ENCODE measurements at regions not wholly inside any gene's neighbourhood (a gene's known extent, or its start where the extent isn't known, plus 50 kb on each side); places are given as distances from the start of the nearest gene placed in this dataset.

DNA sequence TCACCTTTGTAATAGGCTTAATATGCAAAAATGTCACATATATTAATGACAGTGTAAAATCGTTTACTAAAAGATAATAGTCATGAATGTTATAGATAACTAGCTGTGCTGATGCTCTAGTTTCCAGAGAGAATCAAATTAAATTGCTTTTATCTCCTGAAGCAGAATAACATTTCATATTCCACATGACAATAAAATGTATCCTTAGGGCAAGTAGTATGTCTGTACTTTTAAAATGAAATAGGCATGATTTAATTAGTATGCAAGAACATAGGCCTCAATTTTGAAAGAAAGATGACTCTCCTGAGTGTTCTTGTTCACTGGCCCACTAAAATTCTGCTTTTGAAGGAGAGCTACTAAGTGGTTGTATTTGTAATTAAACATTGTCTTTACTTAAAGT is 1027.0 kb downstream of the ARAP2 start:
- TF ChIP-seq, protein P1, sequence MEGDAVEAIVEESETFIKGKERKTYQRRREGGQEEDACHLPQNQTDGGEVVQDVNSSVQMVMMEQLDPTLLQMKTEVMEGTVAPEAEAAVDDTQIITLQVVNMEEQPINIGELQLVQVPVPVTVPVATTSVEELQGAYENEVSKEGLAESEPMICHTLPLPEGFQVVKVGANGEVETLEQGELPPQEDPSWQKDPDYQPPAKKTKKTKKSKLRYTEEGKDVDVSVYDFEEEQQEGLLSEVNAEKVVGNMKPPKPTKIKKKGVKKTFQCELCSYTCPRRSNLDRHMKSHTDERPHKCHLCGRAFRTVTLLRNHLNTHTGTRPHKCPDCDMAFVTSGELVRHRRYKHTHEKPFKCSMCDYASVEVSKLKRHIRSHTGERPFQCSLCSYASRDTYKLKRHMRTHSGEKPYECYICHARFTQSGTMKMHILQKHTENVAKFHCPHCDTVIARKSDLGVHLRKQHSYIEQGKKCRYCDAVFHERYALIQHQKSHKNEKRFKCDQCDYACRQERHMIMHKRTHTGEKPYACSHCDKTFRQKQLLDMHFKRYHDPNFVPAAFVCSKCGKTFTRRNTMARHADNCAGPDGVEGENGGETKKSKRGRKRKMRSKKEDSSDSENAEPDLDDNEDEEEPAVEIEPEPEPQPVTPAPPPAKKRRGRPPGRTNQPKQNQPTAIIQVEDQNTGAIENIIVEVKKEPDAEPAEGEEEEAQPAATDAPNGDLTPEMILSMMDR (conservative IDR thresholded peaks at IDR 0.05 in 1 of 2, IDR thresholded peaks at IDR 0.05 in 1 of 2; ENCODE audit: low read depth in 1 of 2, low read length in 2 of 2), result no peak
- no peak for TF ChIP-seq EZH2 (IDR thresholded peaks at IDR 0.05; ENCODE audit: low read length, missing control alignments)

All from fibroblast of lung (primary cell).